Keratinocyte (primary cell): ENCODE measurements at regions not wholly inside any gene's neighbourhood (a gene's known extent, or its start where the extent isn't known, plus 50 kb on each side); places are given as distances from the start of the nearest gene placed in this dataset.

Experiments used
- DNase-seq: peaks from one replicate; pipeline ENCODE4 v3.0.0-alpha.2; 2011; ENCODE audit warnings: low read depth, missing footprints, low spot score
- FAIRE-seq: peaks from 2 replicates; lab custom pipeline; 2011; peaks lifted over from hg19 to GRCh38; lab: Jason Lieb, UNC
- H2AFZ ChIP-seq: 2 replicates; pipeline ENCODE4 v1.6.0; 2012; ENCODE audit warnings: low read length, control low read depth, inconsistent platforms; ENCODE audit not compliant: control insufficient read depth
- H3K27ac ChIP-seq: 2 replicates; pipeline ENCODE4 v1.5.1; 2011; ENCODE audit warnings: low read length; ENCODE audit not compliant: control insufficient read depth, insufficient read depth
- H3K27me3 ChIP-seq: 3 replicates; pipeline ENCODE4 v1.6.0; 2011; ENCODE audit warnings: low read length; ENCODE audit not compliant: control insufficient read depth, insufficient read depth; ENCODE audit errors: extremely low read depth
- H3K36me3 ChIP-seq, 2 experiments: 2 replicates in 1 of 2; 3 replicates in 1 of 2; pipeline ENCODE4 v1.5.1; 2011; ENCODE audit warnings: low read length in 2 of 2, mild to moderate bottlenecking in 1 of 2; ENCODE audit not compliant: control insufficient read depth in 2 of 2, insufficient read depth in 2 of 2; ENCODE audit errors: extremely low read depth in 1 of 2
- H3K4me1 ChIP-seq: 3 replicates; pipeline ENCODE4 v1.5.1; 2011; ENCODE audit warnings: low read length; ENCODE audit not compliant: control insufficient read depth, insufficient read depth; ENCODE audit errors: extremely low read depth
- H3K4me2 ChIP-seq: 3 replicates; pipeline ENCODE4 v1.6.0; 2011; ENCODE audit warnings: low read depth, low read length; ENCODE audit not compliant: control insufficient read depth, insufficient read depth; ENCODE audit errors: extremely low read depth
- H3K4me3 ChIP-seq, 3 experiments: fragments of 200-600 bp in 1 of 3; sonication (generic) in 1 of 3; 2 replicates in 2 of 3; 3 replicates in 1 of 3; pipeline ENCODE4 v1.5.1; 2011 to 2016; ENCODE audit warnings: low read length in 3 of 3, mild to moderate bottlenecking in 3 of 3, control low read depth in 2 of 3, inconsistent platforms in 1 of 3, low read depth in 1 of 3, mixed read lengths in 1 of 3, mixed run types in 1 of 3, moderate library complexity in 1 of 3; ENCODE audit not compliant: control insufficient read depth in 2 of 3, insufficient read depth in 2 of 3; ENCODE audit errors: extremely low read depth in 1 of 3
- H3K79me2 ChIP-seq: 2 replicates; pipeline ENCODE4 v1.6.0; 2012; ENCODE audit warnings: low read length; ENCODE audit not compliant: control insufficient read depth, insufficient read depth
- H3K9ac ChIP-seq: 3 replicates; pipeline ENCODE4 v1.6.0; 2011; ENCODE audit warnings: low read length; ENCODE audit not compliant: control insufficient read depth, insufficient read depth; ENCODE audit errors: extremely low read depth
- H3K9me1 ChIP-seq: 3 replicates; pipeline ENCODE4 v1.6.0; 2011; ENCODE audit warnings: low read length; ENCODE audit not compliant: control insufficient read depth, insufficient read depth; ENCODE audit errors: extremely low read depth
- H3K9me3 ChIP-seq: 2 replicates; pipeline ENCODE4 v1.5.1; 2012; ENCODE audit warnings: low read depth, low read length; ENCODE audit not compliant: control insufficient read depth
- H4K20me1 ChIP-seq: 3 replicates; pipeline ENCODE4 v1.6.0; 2011; ENCODE audit warnings: low read length; ENCODE audit not compliant: control insufficient read depth, insufficient read depth; ENCODE audit errors: extremely low read depth
- EZH2 ChIP-seq: IDR thresholded peaks from one replicate; pipeline ENCODE4 v1.6.1; 2012; ENCODE audit warnings: inconsistent platforms, mild to moderate bottlenecking, low read length, moderate library complexity
- dilution Hi-C: fragments of 300-500 bp; cut with MboI; formaldehyde crosslinking; loops from one replicate; pipeline ENCODE4 v1.7.0; 2020; ENCODE audit warnings: low sequenced_read_pairs; ENCODE audit not compliant: extremely low pct_ligation_motif_present
- TF ChIP-seq, protein P1 (sequence below), 3 experiments: IDR thresholded peaks in 1 of 3; conservative IDR thresholded peaks in 1 of 3; optimal IDR thresholded peaks in 1 of 3; 2 replicates in 2 of 3; 3 replicates in 1 of 3; pipeline versions ENCODE3 to v1.5.1; 2011; ENCODE audit warnings: low read length in 3 of 3, mild to moderate bottlenecking in 3 of 3, moderate library complexity in 2 of 3, control low read depth in 1 of 3, inconsistent platforms in 1 of 3; ENCODE audit not compliant: insufficient read depth in 2 of 3; ENCODE audit errors: extremely low read depth in 1 of 3

DNA sequence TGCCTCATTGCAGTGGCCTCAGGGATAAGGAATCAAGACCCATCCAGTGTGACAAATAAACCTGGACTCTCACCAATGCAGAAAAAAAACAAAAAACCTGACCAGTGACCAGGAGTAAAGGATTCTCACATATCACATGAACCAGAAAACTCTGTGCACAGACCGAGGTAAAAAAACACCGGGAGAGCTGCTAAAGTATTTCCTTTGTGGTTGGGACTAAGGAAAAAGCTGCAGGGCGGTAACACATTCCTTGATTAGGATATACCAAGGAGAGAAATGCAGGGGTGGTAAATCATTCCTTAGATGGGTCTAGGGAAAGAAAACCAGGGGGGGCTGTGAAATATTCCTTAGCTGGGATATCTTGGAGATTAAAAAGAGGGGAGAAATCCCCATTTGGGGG is 64.8 kb upstream of the ZNF85 start:
- no peaks in the 10 kb centered on the region for H3K4me1 ChIP-seq
- no peak overlapping the region for H3K4me3 ChIP-seq
- dilution Hi-C loops: loop anchor here (25.0 kb wide), 1 partner anchor 129 kb away; no protein-coding TSS in a partner anchor
- no peaks in the 10 kb centered on the region for H3K9me1 ChIP-seq
- no peak overlapping the region for H3K9ac ChIP-seq
- DNase-seq: no peak
- H3K9me3 ChIP-seq: no peaks in the 10 kb centered on the region
- no peaks in the 10 kb centered on the region for H3K27me3 ChIP-seq
- no peaks in the 10 kb centered on the region for H3K79me2 ChIP-seq
- no peak for TF ChIP-seq EZH2
- TF ChIP-seq, protein P1, sequence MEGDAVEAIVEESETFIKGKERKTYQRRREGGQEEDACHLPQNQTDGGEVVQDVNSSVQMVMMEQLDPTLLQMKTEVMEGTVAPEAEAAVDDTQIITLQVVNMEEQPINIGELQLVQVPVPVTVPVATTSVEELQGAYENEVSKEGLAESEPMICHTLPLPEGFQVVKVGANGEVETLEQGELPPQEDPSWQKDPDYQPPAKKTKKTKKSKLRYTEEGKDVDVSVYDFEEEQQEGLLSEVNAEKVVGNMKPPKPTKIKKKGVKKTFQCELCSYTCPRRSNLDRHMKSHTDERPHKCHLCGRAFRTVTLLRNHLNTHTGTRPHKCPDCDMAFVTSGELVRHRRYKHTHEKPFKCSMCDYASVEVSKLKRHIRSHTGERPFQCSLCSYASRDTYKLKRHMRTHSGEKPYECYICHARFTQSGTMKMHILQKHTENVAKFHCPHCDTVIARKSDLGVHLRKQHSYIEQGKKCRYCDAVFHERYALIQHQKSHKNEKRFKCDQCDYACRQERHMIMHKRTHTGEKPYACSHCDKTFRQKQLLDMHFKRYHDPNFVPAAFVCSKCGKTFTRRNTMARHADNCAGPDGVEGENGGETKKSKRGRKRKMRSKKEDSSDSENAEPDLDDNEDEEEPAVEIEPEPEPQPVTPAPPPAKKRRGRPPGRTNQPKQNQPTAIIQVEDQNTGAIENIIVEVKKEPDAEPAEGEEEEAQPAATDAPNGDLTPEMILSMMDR (optimal IDR thresholded peaks at IDR 0.05 in 1 of 3, IDR thresholded peaks at IDR 0.05 in 1 of 3, conservative IDR thresholded peaks at IDR 0.05 in 1 of 3; ENCODE audit: extremely low read depth in 1 of 3, insufficient read depth in 2 of 3, low read length in 3 of 3): no peak
- H3K27ac ChIP-seq: no peak overlapping the region
- no peak overlapping the region for H3K4me2 ChIP-seq
- H3K36me3 ChIP-seq: no peaks in the 10 kb centered on the region
- no peaks in the 10 kb centered on the region for H4K20me1 ChIP-seq
- no peak overlapping the region for H2AFZ ChIP-seq
- no peak for FAIRE-seq

DNA sequence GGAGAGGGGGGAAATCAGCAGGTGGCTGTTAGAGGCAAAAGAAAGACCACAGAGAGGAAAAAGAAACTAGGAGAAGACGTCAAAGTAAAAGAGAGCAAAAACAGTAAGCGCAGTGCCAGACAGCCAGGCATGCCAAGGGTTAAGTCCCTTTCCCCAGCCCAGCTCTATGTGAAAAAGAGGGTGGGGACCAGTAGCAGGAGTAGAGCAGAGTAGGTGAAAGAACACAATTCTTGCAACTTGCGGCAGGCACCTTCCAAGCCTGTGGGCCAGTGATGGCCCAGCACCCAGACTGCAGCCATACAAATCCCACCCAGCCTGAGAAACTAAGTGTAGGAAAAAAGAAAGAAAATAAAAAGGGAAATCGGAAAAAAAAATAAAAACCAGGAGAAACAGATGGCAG is 64.2 kb upstream of the ZNF85 start:
- Histone ChIP-seq H3K4me3 (no peak overlapping the region), H3K27me3 (no peaks in the 10 kb centered on the region), H3K9me1 (no peaks in the 10 kb centered on the region), H4K20me1 (no peaks in the 10 kb centered on the region), H3K36me3 (no peaks in the 10 kb centered on the region), H3K79me2 (no peaks in the 10 kb centered on the region), H2AFZ (no peak overlapping the region), H3K4me2 (no peak overlapping the region), H3K27ac (no peak overlapping the region), H3K9me3 (no peaks in the 10 kb centered on the region), H3K9ac (no peak overlapping the region), H3K4me1 (no peaks in the 10 kb centered on the region)
- FAIRE-seq: no peak
- no peak for TF ChIP-seq EZH2
- TF ChIP-seq, protein P1 (optimal IDR thresholded peaks at IDR 0.05 in 1 of 3, IDR thresholded peaks at IDR 0.05 in 1 of 3, conservative IDR thresholded peaks at IDR 0.05 in 1 of 3; ENCODE audit: extremely low read depth in 1 of 3, insufficient read depth in 2 of 3, low read length in 3 of 3): no peak
- no peak for DNase-seq
- dilution Hi-C loops: loop anchor here (25.0 kb wide), 1 partner anchor 128 kb away; no protein-coding TSS in a partner anchor
